ENCODE measurements at regions not wholly inside any gene's neighbourhood (a gene's known extent, or its start where the extent isn't known, plus 50 kb on each side); places are given as distances from the start of the nearest gene placed in this dataset.

GRCh38 chr15:36495456-36495991 is 83.9 kb upstream of the CDIN1 start:
- no peak for TF ChIP-seq POLR2A (IDR thresholded peaks at IDR 0.05; ENCODE audit: borderline replicate concordance, extremely low read depth, insufficient read depth, insufficient read length)
- no peak for TF ChIP-seq POLR2AphosphoS5 (IDR thresholded peaks at IDR 0.05; ENCODE audit: low read depth, low read length)
- TF ChIP-seq, protein P1, sequence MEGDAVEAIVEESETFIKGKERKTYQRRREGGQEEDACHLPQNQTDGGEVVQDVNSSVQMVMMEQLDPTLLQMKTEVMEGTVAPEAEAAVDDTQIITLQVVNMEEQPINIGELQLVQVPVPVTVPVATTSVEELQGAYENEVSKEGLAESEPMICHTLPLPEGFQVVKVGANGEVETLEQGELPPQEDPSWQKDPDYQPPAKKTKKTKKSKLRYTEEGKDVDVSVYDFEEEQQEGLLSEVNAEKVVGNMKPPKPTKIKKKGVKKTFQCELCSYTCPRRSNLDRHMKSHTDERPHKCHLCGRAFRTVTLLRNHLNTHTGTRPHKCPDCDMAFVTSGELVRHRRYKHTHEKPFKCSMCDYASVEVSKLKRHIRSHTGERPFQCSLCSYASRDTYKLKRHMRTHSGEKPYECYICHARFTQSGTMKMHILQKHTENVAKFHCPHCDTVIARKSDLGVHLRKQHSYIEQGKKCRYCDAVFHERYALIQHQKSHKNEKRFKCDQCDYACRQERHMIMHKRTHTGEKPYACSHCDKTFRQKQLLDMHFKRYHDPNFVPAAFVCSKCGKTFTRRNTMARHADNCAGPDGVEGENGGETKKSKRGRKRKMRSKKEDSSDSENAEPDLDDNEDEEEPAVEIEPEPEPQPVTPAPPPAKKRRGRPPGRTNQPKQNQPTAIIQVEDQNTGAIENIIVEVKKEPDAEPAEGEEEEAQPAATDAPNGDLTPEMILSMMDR (IDR thresholded peaks at IDR 0.05 in 2 of 3, conservative IDR thresholded peaks at IDR 0.05 in 1 of 3; ENCODE audit: borderline replicate concordance in 1 of 3, insufficient read depth in 1 of 3, low read depth in 2 of 3, low read length in 2 of 3): no peak
- TF ChIP-seq EZH2 (IDR thresholded peaks at IDR 0.05): no peak
- no peak for TF ChIP-seq RAD21 (IDR thresholded peaks at IDR 0.05; ENCODE audit: low read depth)
- TF ChIP-seq EZH2phosphoT487 (IDR thresholded peaks at IDR 0.05; ENCODE audit: borderline replicate concordance): no peak
- TF ChIP-seq YY1 (IDR thresholded peaks at IDR 0.05; ENCODE audit: extremely low read depth, insufficient replicate concordance, low read depth, low read length): no peak
- TF ChIP-seq, protein P2, sequence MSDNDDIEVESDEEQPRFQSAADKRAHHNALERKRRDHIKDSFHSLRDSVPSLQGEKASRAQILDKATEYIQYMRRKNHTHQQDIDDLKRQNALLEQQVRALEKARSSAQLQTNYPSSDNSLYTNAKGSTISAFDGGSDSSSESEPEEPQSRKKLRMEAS (IDR thresholded peaks at IDR 0.05): no peak
- TF ChIP-seq ELF1 (IDR thresholded peaks at IDR 0.05; ENCODE audit: borderline replicate concordance, low read depth): no peak
- TF ChIP-seq FOSL1 (IDR thresholded peaks at IDR 0.05; ENCODE audit: low read depth): no peak
- TF ChIP-seq SRF (IDR thresholded peaks at IDR 0.05; ENCODE audit: low read depth): no peak
- TF ChIP-seq CEBPB (IDR thresholded peaks at IDR 0.05; ENCODE audit: low read depth): no peak
- TF ChIP-seq ZNF274 (IDR thresholded peaks at IDR 0.05; ENCODE audit: low read depth, low read length): no peak

Measured in HCT116 (cell line).